Endothelial cell of umbilical vein (primary cell): ENCODE measurements at regions not wholly inside any gene's neighbourhood (a gene's known extent, or its start where the extent isn't known, plus 50 kb on each side); places are given as distances from the start of the nearest gene placed in this dataset.

Source experiments
- EZH2 ChIP-seq: IDR thresholded peaks from 2 replicates; pipeline ENCODE4 v1.6.1; 2012; ENCODE audit warnings: borderline replicate concordance, low read depth, mild to moderate bottlenecking, moderate library complexity, low read length, inconsistent platforms; ENCODE audit not compliant: severe bottlenecking
- FOS ChIP-seq: IDR thresholded peaks from 2 replicates; pipeline ENCODE4 v1.6.1; 2011; ENCODE audit warnings: mild to moderate bottlenecking, low read length, moderate library complexity, borderline replicate concordance; ENCODE audit not compliant: insufficient read depth
- POLR2A ChIP-seq: IDR thresholded peaks from 2 replicates; pipeline ENCODE4 v1.6.1; 2012; ENCODE audit warnings: low read depth, mild to moderate bottlenecking, control low read depth, low read length
- POLR2AphosphoS5 ChIP-seq: IDR thresholded peaks from 2 replicates; pipeline ENCODE4 v1.6.1; 2012; ENCODE audit warnings: low read depth, mild to moderate bottlenecking, control low read depth, low read length, moderate library complexity; ENCODE audit not compliant: insufficient read depth
- TF ChIP-seq, protein P1 (sequence below), 2 donors: IDR thresholded peaks; 1 replicate in 1 of 2; 2 replicates in 1 of 2; pipeline ENCODE4 v1.5.1; 2011; ENCODE audit warnings: low read length in 2 of 2, mild to moderate bottlenecking in 2 of 2, moderate library complexity in 2 of 2, control low read depth in 1 of 2, inconsistent platforms in 1 of 2, low read depth in 1 of 2; ENCODE audit not compliant: insufficient read depth in 1 of 2; ENCODE audit errors: extremely low read depth in 1 of 2

- TF ChIP-seq, protein P1, sequence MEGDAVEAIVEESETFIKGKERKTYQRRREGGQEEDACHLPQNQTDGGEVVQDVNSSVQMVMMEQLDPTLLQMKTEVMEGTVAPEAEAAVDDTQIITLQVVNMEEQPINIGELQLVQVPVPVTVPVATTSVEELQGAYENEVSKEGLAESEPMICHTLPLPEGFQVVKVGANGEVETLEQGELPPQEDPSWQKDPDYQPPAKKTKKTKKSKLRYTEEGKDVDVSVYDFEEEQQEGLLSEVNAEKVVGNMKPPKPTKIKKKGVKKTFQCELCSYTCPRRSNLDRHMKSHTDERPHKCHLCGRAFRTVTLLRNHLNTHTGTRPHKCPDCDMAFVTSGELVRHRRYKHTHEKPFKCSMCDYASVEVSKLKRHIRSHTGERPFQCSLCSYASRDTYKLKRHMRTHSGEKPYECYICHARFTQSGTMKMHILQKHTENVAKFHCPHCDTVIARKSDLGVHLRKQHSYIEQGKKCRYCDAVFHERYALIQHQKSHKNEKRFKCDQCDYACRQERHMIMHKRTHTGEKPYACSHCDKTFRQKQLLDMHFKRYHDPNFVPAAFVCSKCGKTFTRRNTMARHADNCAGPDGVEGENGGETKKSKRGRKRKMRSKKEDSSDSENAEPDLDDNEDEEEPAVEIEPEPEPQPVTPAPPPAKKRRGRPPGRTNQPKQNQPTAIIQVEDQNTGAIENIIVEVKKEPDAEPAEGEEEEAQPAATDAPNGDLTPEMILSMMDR (IDR thresholded peaks at IDR 0.05; ENCODE audit: extremely low read depth in 1 of 2, insufficient read depth in 1 of 2, low read depth in 1 of 2, low read length in 2 of 2) = no peak
- TF ChIP-seq FOS = no peak
- TF ChIP-seq POLR2AphosphoS5 = no peak
- TF ChIP-seq EZH2 = no peak
- TF ChIP-seq POLR2A = no peak
Observed at GRCh38 chr2:23159746-23160405, 225.1 kb upstream of the KLHL29 start.
